HG02870 (cell line): ENCODE measurements at regions not wholly inside any gene's neighbourhood (a gene's known extent, or its start where the extent isn't known, plus 50 kb on each side); places are given as distances from the start of the nearest gene placed in this dataset.

Experiments used
- ATAC-seq: cut with Tn5 transposase; IDR thresholded peaks from one replicate; pipeline ENCODE4 v1.9.1; 2021; ENCODE audit warnings: mild to moderate bottlenecking, moderate library complexity; ENCODE audit not compliant: unreplicated experiment

GRCh38 chr22:48905206-48905975 lies 922.3 kb downstream of the BRD1 start:
- no peak for ATAC-seq

GRCh38 chr22:48902983-48903650 lies 924.6 kb downstream of the BRD1 start:
- ATAC-seq = no peak

- no peak for ATAC-seq
Measured at GRCh38 chr22:48902001-48902869, 925.4 kb downstream of the BRD1 start.

GRCh38 chr22:48901324-48901723 lies 926.3 kb downstream of the BRD1 start:
- no peak for ATAC-seq

- no peak for ATAC-seq
Measured at GRCh38 chr22:48900626-48901025, 927.0 kb downstream of the BRD1 start.

GRCh38 chr22:48900327-48900597 lies 927.4 kb downstream of the BRD1 start:
- no peak for ATAC-seq

- ATAC-seq = no peak
Measured at GRCh38 chr22:48899523-48900326, 927.9 kb downstream of the BRD1 start.

- ATAC-seq = no peak
Measured at GRCh38 chr22:48898524-48899250, 929.0 kb downstream of the BRD1 start.

- no peak for ATAC-seq
Measured at GRCh38 chr22:48897645-48898370, 929.9 kb downstream of the BRD1 start.

- ATAC-seq = no peak
Measured at GRCh38 chr22:48896766-48897644, 930.7 kb downstream of the BRD1 start.

- ATAC-seq = no peak
Measured at GRCh38 chr22:48895831-48896765, 931.6 kb downstream of the BRD1 start.

- ATAC-seq = no peak
Measured at GRCh38 chr22:48895336-48895735, 932.3 kb downstream of the BRD1 start.

- no peak for ATAC-seq
Measured at GRCh38 chr22:48894804-48895250, 932.8 kb downstream of the BRD1 start.

GRCh38 chr22:48894064-48894671 lies 933.5 kb downstream of the BRD1 start:
- no peak for ATAC-seq

GRCh38 chr22:48893288-48894063 lies 934.2 kb downstream of the BRD1 start:
- ATAC-seq = no peak

- no peak for ATAC-seq
Measured at GRCh38 chr22:48892578-48893287, 934.9 kb downstream of the BRD1 start.
